Endodermal cell (in vitro differentiated cells): ENCODE measurements at regions not wholly inside any gene's neighbourhood (a gene's known extent, or its start where the extent isn't known, plus 50 kb on each side); places are given as distances from the start of the nearest gene placed in this dataset.

Experiments
- DNase-seq: peaks from one replicate; pipeline ENCODE4 v3.0.0-alpha.2; 2017
- H3K27ac ChIP-seq: 2 replicates; pipeline ENCODE4 v1.5.1; 2013; ENCODE audit warnings: mild to moderate bottlenecking, low read depth, low read length, moderate library complexity
- H3K27me3 ChIP-seq: 2 replicates; pipeline ENCODE4 v1.6.1; 2013; ENCODE audit warnings: mild to moderate bottlenecking, low read length, moderate library complexity; ENCODE audit not compliant: insufficient read depth, control insufficient read depth, poor library complexity, severe bottlenecking
- H3K36me3 ChIP-seq: 2 replicates; pipeline ENCODE4 v1.7.0; 2013; ENCODE audit warnings: mild to moderate bottlenecking, low read length, moderate library complexity; ENCODE audit not compliant: control insufficient read depth, insufficient read depth
- H3K4me1 ChIP-seq: one replicate; pipeline ENCODE4 v1.7.0; 2013; ENCODE audit warnings: low read length; ENCODE audit not compliant: control insufficient read depth, insufficient read depth
- H3K4me3 ChIP-seq: 2 replicates; pipeline ENCODE4 v1.5.1; 2013; ENCODE audit warnings: mild to moderate bottlenecking, low read length, moderate library complexity
- H3K9ac ChIP-seq: 2 replicates; pipeline ENCODE4 v1.6.1; 2013; ENCODE audit warnings: mild to moderate bottlenecking, low read length, moderate library complexity; ENCODE audit not compliant: poor library complexity, severe bottlenecking; ENCODE audit errors: extremely low read depth
- H3K9me3 ChIP-seq: 2 replicates; pipeline ENCODE4 v1.6.1; 2013; ENCODE audit warnings: mild to moderate bottlenecking, low read length, moderate library complexity; ENCODE audit not compliant: control insufficient read depth
- H3K27ac Mint-ChIP-seq: 2 replicates; pipeline ENCODE4 v1.8.0; 2020; ENCODE audit warnings: mixed read lengths
- H3K27me3 Mint-ChIP-seq: 2 replicates; pipeline ENCODE4 v1.8.0; 2021; ENCODE audit warnings: mild to moderate bottlenecking, mixed read lengths; ENCODE audit not compliant: insufficient read depth
- H3K36me3 Mint-ChIP-seq: 2 replicates; pipeline ENCODE4 v1.8.0; 2020; ENCODE audit warnings: low read depth, mixed read lengths
- H3K4me1 Mint-ChIP-seq: 2 replicates; pipeline ENCODE4 v1.8.0; 2020; ENCODE audit warnings: mixed read lengths
- H3K4me3 Mint-ChIP-seq: 2 replicates; pipeline ENCODE4 v1.8.0; 2020; ENCODE audit warnings: mild to moderate bottlenecking, moderate library complexity, mixed read lengths
- H3K9me3 Mint-ChIP-seq: 2 replicates; pipeline ENCODE4 v1.8.0; 2020; ENCODE audit warnings: mild to moderate bottlenecking, mixed read lengths
- CTCF ChIP-seq: fragments of 200-600 bp; sonication (generic); conservative IDR thresholded peaks from 2 replicates; pipeline ENCODE4 v1.5.0; 2021; ENCODE audit warnings: antibody characterized with exemption, mild to moderate bottlenecking
- WGBS, 2 experiments: methylation state at CpG; one replicate each; pipeline versions ENCODE4 v1.1.5 to v1.1.7; 2013; ENCODE audit warnings: missing lambda C conversion rate in 2 of 2, mixed read lengths in 1 of 2; ENCODE audit not compliant: insufficient coverage in 1 of 2, insufficient read length in 1 of 2; 5-methylcytosine and 5-hydroxymethylcytosine counted together

- TF ChIP-seq CTCF = no peak
- no peaks in the 10 kb centered on the region for H3K36me3 Mint-ChIP-seq
- Histone ChIP-seq H3K27me3 (no peaks in the 10 kb centered on the region), H3K4me1 (no peaks in the 10 kb centered on the region), H3K9me3 (no peaks in the 10 kb centered on the region), H3K36me3 (no peaks in the 10 kb centered on the region), H3K9ac (no peak overlapping the region), H3K27ac (no peak overlapping the region), H3K4me3 (no peak overlapping the region)
- H3K9me3 Mint-ChIP-seq = no peaks in the 10 kb centered on the region
- H3K27me3 Mint-ChIP-seq = no peaks in the 10 kb centered on the region
- H3K4me1 Mint-ChIP-seq = no peaks in the 10 kb centered on the region
- no peak overlapping the region for H3K4me3 Mint-ChIP-seq
- H3K27ac Mint-ChIP-seq = no peak overlapping the region
- DNase-seq = no peak
- WGBS, 2 experiments = 90% methylated on average over 1 of the region's 1 CpG; no CpG with 5 or more reads in 1 of the 2 experiments
Observed at GRCh38 chr13:37375071-37375470, 223.5 kb downstream of the POSTN start.

GRCh38 chr13:37369616-37370015 lies 229.0 kb downstream of the POSTN start:
- Mint-ChIP-seq H3K36me3 (no peaks in the 10 kb centered on the region), H3K27ac (no peak overlapping the region), H3K4me3 (no peak overlapping the region), H3K4me1 (peaks cover 2% of the 10 kb centered on the region), H3K27me3 (no peaks in the 10 kb centered on the region), H3K9me3 (no peaks in the 10 kb centered on the region)
- H3K4me1 ChIP-seq = no peaks in the 10 kb centered on the region
- no peaks in the 10 kb centered on the region for H3K9me3 ChIP-seq
- H3K9ac ChIP-seq = no peak overlapping the region
- TF ChIP-seq CTCF = no peak
- H3K36me3 ChIP-seq = no peaks in the 10 kb centered on the region
- H3K4me3 ChIP-seq = no peak overlapping the region
- H3K27me3 ChIP-seq = no peaks in the 10 kb centered on the region
- no peak overlapping the region for H3K27ac ChIP-seq
- 78 to 82% methylated on average over 4 of the region's 4 CpGs for WGBS, 2 experiments
- DNase-seq = no peak

- Histone ChIP-seq H3K9me3 (no peaks in the 10 kb centered on the region), H3K9ac (no peak overlapping the region), H3K4me1 (no peaks in the 10 kb centered on the region), H3K36me3 (no peaks in the 10 kb centered on the region), H3K4me3 (no peak overlapping the region), H3K27me3 (no peaks in the 10 kb centered on the region), H3K27ac (no peak overlapping the region)
- Mint-ChIP-seq H3K27ac (no peak overlapping the region), H3K36me3 (no peaks in the 10 kb centered on the region), H3K9me3 (no peaks in the 10 kb centered on the region), H3K4me1 (peaks cover 2% of the 10 kb centered on the region), H3K27me3 (no peaks in the 10 kb centered on the region), H3K4me3 (no peak overlapping the region)
- WGBS, 2 experiments = 93 to 100% methylated on average over 1 to 3 of the region's 4 CpGs
- no peak for TF ChIP-seq CTCF
- DNase-seq = no peak
Observed at GRCh38 chr13:37368501-37368900, 230.1 kb downstream of the POSTN start.
